ENCODE measurements at regions not wholly inside any gene's neighbourhood (a gene's known extent, or its start where the extent isn't known, plus 50 kb on each side); places are given as distances from the start of the nearest gene placed in this dataset.

- no peak for DNase-seq (ENCODE audit: low spot score)
Observed at GRCh38 chr14:98237939-98238338, 1034.1 kb downstream of the BCL11B start.

- no peak for DNase-seq (ENCODE audit: low spot score)
Observed at GRCh38 chr14:98240376-98240775, 1031.6 kb downstream of the BCL11B start.

- no peak for DNase-seq (ENCODE audit: low spot score)
Observed at GRCh38 chr14:98242903-98243302, 1029.1 kb downstream of the BCL11B start.

- DNase-seq (ENCODE audit: low spot score): no peak
Observed at GRCh38 chr14:98243332-98243731, 1028.7 kb downstream of the BCL11B start.

GRCh38 chr14:98244162-98244948 is 1027.6 kb downstream of the BCL11B start:
- DNase-seq (ENCODE audit: low spot score): no peak

GRCh38 chr14:98244966-98245569 is 1026.9 kb downstream of the BCL11B start:
- no peak for DNase-seq (ENCODE audit: low spot score)

- DNase-seq (ENCODE audit: low spot score): no peak
Observed at GRCh38 chr14:98249057-98249456, 1022.9 kb downstream of the BCL11B start.

GRCh38 chr14:98249476-98249875 is 1022.5 kb downstream of the BCL11B start:
- no peak for DNase-seq (ENCODE audit: low spot score)

- DNase-seq (ENCODE audit: low spot score): no peak
Observed at GRCh38 chr14:98252820-98253219, 1019.2 kb downstream of the BCL11B start.

GRCh38 chr14:98259881-98260280 is 1012.1 kb downstream of the BCL11B start:
- DNase-seq (ENCODE audit: low spot score): no peak

GRCh38 chr14:98262566-98262965 is 1009.4 kb downstream of the BCL11B start:
- no peak for DNase-seq (ENCODE audit: low spot score)

- no peak for DNase-seq (ENCODE audit: low spot score)
Observed at GRCh38 chr14:98269533-98269932, 1002.5 kb downstream of the BCL11B start.

- no peak for DNase-seq (ENCODE audit: low spot score)
Observed at GRCh38 chr14:98270201-98270600, 1001.8 kb downstream of the BCL11B start.

- DNase-seq (ENCODE audit: low spot score): no peak
Observed at GRCh38 chr14:98274596-98274995, 997.4 kb downstream of the BCL11B start.

- no peak for DNase-seq (ENCODE audit: low spot score)
Observed at GRCh38 chr14:98278800-98279199, 993.2 kb downstream of the BCL11B start.

GRCh38 chr14:98280436-98280835 is 991.6 kb downstream of the BCL11B start:
- DNase-seq (ENCODE audit: low spot score): no peak

GRCh38 chr14:98288825-98289224 is 983.2 kb downstream of the BCL11B start:
- DNase-seq (ENCODE audit: low spot score): no peak

GRCh38 chr14:98290596-98290995 is 981.4 kb downstream of the BCL11B start:
- no peak for DNase-seq (ENCODE audit: low spot score)

GRCh38 chr14:98292191-98292590 is 979.8 kb downstream of the BCL11B start:
- no peak for DNase-seq (ENCODE audit: low spot score)

GRCh38 chr14:98293576-98293975 is 978.4 kb downstream of the BCL11B start:
- DNase-seq (ENCODE audit: low spot score): no peak

GRCh38 chr14:98296895-98297294 is 975.1 kb downstream of the BCL11B start:
- DNase-seq (ENCODE audit: low spot score): no peak

- no peak for DNase-seq (ENCODE audit: low spot score)
Observed at GRCh38 chr14:98297567-98297966, 974.4 kb downstream of the BCL11B start.

- no peak for DNase-seq (ENCODE audit: low spot score)
Observed at GRCh38 chr14:98298481-98299244, 973.3 kb downstream of the BCL11B start.
